ENCODE measurements at regions not wholly inside any gene's neighbourhood (a gene's known extent, or its start where the extent isn't known, plus 50 kb on each side); places are given as distances from the start of the nearest gene placed in this dataset.

- no peak overlapping the region for H3K27ac ChIP-seq
- 38 to 55% methylated on average over 2 of the region's 2 CpGs for WGBS, 2 donors
- H3K27me3 ChIP-seq = no peaks in the 10 kb centered on the region
- H3K4me1 ChIP-seq = peaks cover 0 to 4% (median 0%) of the 10 kb centered on the region in 4 donors
- no peaks in the 10 kb centered on the region for H3K36me3 ChIP-seq
- no peaks in the 10 kb centered on the region for H3K9me3 ChIP-seq
- H3K4me3 ChIP-seq = no peak overlapping the region
- DNase-seq (ENCODE audit: low spot score in 2 of 2) = no peak
- TF ChIP-seq CTCF (IDR thresholded peaks at IDR 0.05) = no peak
- no peak for TF ChIP-seq EP300 (IDR thresholded peaks at IDR 0.05)
- TF ChIP-seq POLR2A (IDR thresholded peaks at IDR 0.05) = no peak
These were observed 120.3 kb downstream of the LCA5 start for GRCh38 chr6:79416931-79417330.

- H3K4me1 ChIP-seq = no peaks in the 10 kb centered on the region
- TF ChIP-seq EP300 (IDR thresholded peaks at IDR 0.05) = no peak
- TF ChIP-seq POLR2A (IDR thresholded peaks at IDR 0.05) = no peak
- TF ChIP-seq CTCF (IDR thresholded peaks at IDR 0.05) = no peak
- no peaks in the 10 kb centered on the region for H3K9me3 ChIP-seq
- no peaks in the 10 kb centered on the region for H3K27me3 ChIP-seq
- H3K36me3 ChIP-seq = no peaks in the 10 kb centered on the region
- DNase-seq (ENCODE audit: low spot score in 2 of 2) = peak in 1 of 2 donors; percentile 20
- H3K27ac ChIP-seq = no peak overlapping the region
- H3K4me3 ChIP-seq = no peak overlapping the region
- WGBS, 2 donors = 16 to 18% methylated on average over 2 of the region's 2 CpGs
These were observed 123.6 kb downstream of the LCA5 start for GRCh38 chr6:79413562-79414002.

- 42 to 54% methylated on average over 2 of the region's 2 CpGs for WGBS, 2 donors
- no peak overlapping the region for H3K4me3 ChIP-seq
- H3K9me3 ChIP-seq = no peaks in the 10 kb centered on the region
These were observed 126.4 kb downstream of the LCA5 start for GRCh38 chr6:79410806-79411205.

GRCh38 chr6:79408256-79408974, 128.8 kb downstream of the LCA5 start:
- DNase-seq (ENCODE audit: low spot score in 2 of 2) = no peak
- H3K36me3 ChIP-seq = no peaks in the 10 kb centered on the region
- 78 to 82% methylated on average over 7 of the region's 7 CpGs for WGBS, 2 donors

More at GRCh38 chr6:79410806-79411205, 126.4 kb downstream of the LCA5 start:
- H3K27ac ChIP-seq = peak overlapping the region in 1 of 4 donors; percentile 22
- H3K36me3 ChIP-seq = no peaks in the 10 kb centered on the region
- no peaks in the 10 kb centered on the region for H3K4me1 ChIP-seq
- DNase-seq (ENCODE audit: low spot score in 2 of 2) = no peak
- no peak for TF ChIP-seq POLR2A (IDR thresholded peaks at IDR 0.05)
- TF ChIP-seq EP300 (IDR thresholded peaks at IDR 0.05) = no peak
- no peak for TF ChIP-seq CTCF (IDR thresholded peaks at IDR 0.05)
- no peaks in the 10 kb centered on the region for H3K27me3 ChIP-seq

More at GRCh38 chr6:79408256-79408974, 128.8 kb downstream of the LCA5 start:
- Histone ChIP-seq H3K4me1 (no peaks in the 10 kb centered on the region), H3K27me3 (no peaks in the 10 kb centered on the region), H3K4me3 (no peak overlapping the region), H3K27ac (no peak overlapping the region), H3K9me3 (no peaks in the 10 kb centered on the region)
- TF ChIP-seq CTCF (IDR thresholded peaks at IDR 0.05) (no peak), POLR2A (IDR thresholded peaks at IDR 0.05) (no peak), EP300 (IDR thresholded peaks at IDR 0.05) (no peak)
